Thyroid gland (tissue), 4 donors: ENCODE measurements at regions not wholly inside any gene's neighbourhood (a gene's known extent, or its start where the extent isn't known, plus 50 kb on each side); places are given as distances from the start of the nearest gene placed in this dataset.

Source experiments
- DNase-seq, 2 donors: peaks; one replicate each; pipeline ENCODE4 v3.0.0-alpha.2; 2019
- H3K27ac ChIP-seq, 3 donors: fragments of 200-600 bp; sonication (generic); 1 replicate in 2 of 3; 2 replicates in 1 of 3; pipeline ENCODE4 v1.5.1; 2016 to 2019; ENCODE audit warnings: mild to moderate bottlenecking in 1 of 3, moderate library complexity in 1 of 3
- H3K27me3 ChIP-seq: fragments of 200-600 bp; sonication (generic); one replicate; pipeline ENCODE4 v1.5.1; 2019
- H3K36me3 ChIP-seq, 2 donors: fragments of 200-600 bp; sonication (generic); one replicate each; pipeline ENCODE4 v1.5.1; 2016 to 2019
- H3K4me1 ChIP-seq, 2 donors: fragments of 200-600 bp; sonication (generic); one replicate each; pipeline ENCODE4 v1.5.1; 2017 to 2019
- H3K4me3 ChIP-seq, 3 donors: fragments of 200-600 bp; sonication (generic); replicated peaks in 1 of 3; 1 replicate in 2 of 3; 2 replicates in 1 of 3; pipeline ENCODE4 v1.5.1; 2016; ENCODE audit warnings: mild to moderate bottlenecking in 1 of 3
- H3K9me3 ChIP-seq: fragments of 200-600 bp; sonication (generic); one replicate; pipeline ENCODE4 v1.5.1; 2017
- CTCF ChIP-seq, 6 experiments: fragments of 200-600 bp in 3 of 6; fragments of 450-650 bp in 3 of 6; sonication (generic) in 3 of 6; IDR thresholded peaks; one replicate each; pipeline ENCODE4 v1.5.1; 2016 to 2019; ENCODE audit warnings: antibody characterized with exemption in 6 of 6, mild to moderate bottlenecking in 2 of 6, inconsistent platforms in 1 of 6, moderate library complexity in 1 of 6
- POLR2A ChIP-seq, 2 donors: fragments of 450-650 bp; IDR thresholded peaks; one replicate each; pipeline ENCODE4 v1.6.1; 2017; ENCODE audit warnings: antibody characterized with exemption in 2 of 2, mild to moderate bottlenecking in 2 of 2, moderate library complexity in 1 of 2
- WGBS, 2 donors: methylation state at CpG; one replicate each; pipeline ENCODE4 v1.1.5; 2017; 5-methylcytosine and 5-hydroxymethylcytosine counted together
- intact Hi-C: fragments of 100-400 bp; cut with DNase I; formaldehyde crosslinking; loops from one replicate; pipeline ENCODE4 v1.15.1; 2023

- no peak for DNase-seq
- H3K4me1 ChIP-seq: no peaks in the 10 kb centered on the region
- no peaks in the 10 kb centered on the region for H3K36me3 ChIP-seq
- no peak overlapping the region for H3K27ac ChIP-seq
- 73 to 77% methylated on average over 6 of the region's 6 CpGs for WGBS, 2 donors
- H3K27me3 ChIP-seq: no peaks in the 10 kb centered on the region
- H3K4me3 ChIP-seq: no peak overlapping the region
- TF ChIP-seq CTCF (IDR thresholded peaks at IDR 0.05) (no peak), POLR2A (IDR thresholded peaks at IDR 0.05) (no peak)
- intact Hi-C loops: loop anchor here (10.0 kb wide), 1 partner anchor 712 kb away; no protein-coding TSS in a partner anchor
- H3K9me3 ChIP-seq: no peaks in the 10 kb centered on the region
Measured at GRCh38 chr3:5057272-5057671, 64.8 kb upstream of the ARL8B start.

DNA sequence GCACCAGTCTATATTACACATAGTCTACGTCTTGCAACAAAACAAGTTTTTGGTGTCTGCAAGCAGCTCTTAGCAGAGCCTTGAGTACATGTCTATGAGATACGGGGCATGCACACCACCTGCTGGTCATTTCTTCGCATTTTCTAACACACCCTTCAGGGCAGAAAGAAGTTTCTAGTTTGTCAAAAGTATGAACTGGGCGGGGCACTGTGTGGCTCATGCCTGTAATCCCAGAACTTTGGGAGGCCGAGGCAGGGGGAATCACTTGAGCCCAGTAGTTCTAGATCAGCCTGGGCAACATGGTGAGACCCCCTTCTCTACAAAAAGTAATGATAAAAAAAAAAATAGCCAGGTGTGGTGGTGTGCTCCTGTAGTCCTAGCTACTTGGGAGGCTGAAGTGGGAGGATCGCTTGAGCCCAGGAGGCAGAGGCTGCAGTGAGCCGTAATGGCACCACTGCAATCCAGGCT is 64.2 kb upstream of the ARL8B start:
- WGBS, 2 donors: 31 to 38% methylated on average over 7 of the region's 7 CpGs
- H3K27me3 ChIP-seq: no peaks in the 10 kb centered on the region
- no peaks in the 10 kb centered on the region for H3K36me3 ChIP-seq
- H3K4me1 ChIP-seq: no peaks in the 10 kb centered on the region
- no peak overlapping the region for H3K27ac ChIP-seq
- intact Hi-C loops: loop anchor here (10.0 kb wide), 1 partner anchor 713 kb away; no protein-coding TSS in a partner anchor
- H3K4me3 ChIP-seq: no peak overlapping the region
- H3K9me3 ChIP-seq: no peaks in the 10 kb centered on the region
- no peak for TF ChIP-seq POLR2A (IDR thresholded peaks at IDR 0.05)
- peak; percentile 21 to 89 (median 82) for TF ChIP-seq CTCF (IDR thresholded peaks at IDR 0.05)
- DNase-seq: peak; percentile 83 to 85

DNA sequence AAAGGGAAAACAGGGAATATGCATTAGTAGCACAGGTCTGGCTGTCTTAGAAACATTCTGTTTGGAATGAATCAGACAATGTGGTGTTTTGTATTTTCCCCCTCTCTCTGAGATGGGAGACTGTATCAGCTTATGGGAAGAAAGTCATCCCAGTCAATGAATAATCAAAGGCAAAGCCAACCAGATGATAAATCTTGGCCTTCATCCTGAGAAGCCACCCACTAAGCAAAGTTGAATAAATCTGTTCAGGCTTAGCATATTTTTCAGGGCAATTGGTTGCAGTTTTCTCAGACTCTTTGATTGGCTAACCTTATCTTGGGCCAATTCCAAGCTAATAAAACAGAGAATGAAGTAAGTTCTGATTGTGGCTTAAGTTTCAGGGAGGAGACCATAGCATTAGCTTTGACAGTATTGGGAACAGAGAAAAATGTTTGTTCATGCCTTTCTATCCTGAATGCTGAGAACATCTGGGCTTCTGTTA is 63.6 kb upstream of the ARL8B start:
- no peaks in the 10 kb centered on the region for H3K4me1 ChIP-seq
- TF ChIP-seq CTCF (IDR thresholded peaks at IDR 0.05): no peak
- no peak for TF ChIP-seq POLR2A (IDR thresholded peaks at IDR 0.05)

GRCh38 chr3:5059782-5060181 is 62.3 kb upstream of the ARL8B start:
- no peak for DNase-seq
- Histone ChIP-seq H3K27ac (no peak overlapping the region), H3K4me1 (no peaks in the 10 kb centered on the region), H3K27me3 (no peaks in the 10 kb centered on the region), H3K9me3 (no peaks in the 10 kb centered on the region), H3K36me3 (no peaks in the 10 kb centered on the region), H3K4me3 (no peak overlapping the region)
- no peak for TF ChIP-seq POLR2A (IDR thresholded peaks at IDR 0.05)
- no peak for TF ChIP-seq CTCF (IDR thresholded peaks at IDR 0.05)
- intact Hi-C loops: loop anchor here (2.0 to 10.0 kb wide), 2 partner anchors 349 to 715 kb away; no protein-coding TSS in a partner anchor
- 86% methylated on average over 7 of the region's 7 CpGs for WGBS, 2 donors

More for the DNA sequence above, 63.6 kb upstream of the ARL8B start:
- Histone ChIP-seq H3K36me3 (no peaks in the 10 kb centered on the region), H3K27ac (no peak overlapping the region), H3K27me3 (no peaks in the 10 kb centered on the region), H3K9me3 (no peaks in the 10 kb centered on the region), H3K4me3 (no peak overlapping the region)
- intact Hi-C loops: loop anchor here (10.0 kb wide), 1 partner anchor 714 kb away; no protein-coding TSS in a partner anchor
- DNase-seq: no peak

DNA sequence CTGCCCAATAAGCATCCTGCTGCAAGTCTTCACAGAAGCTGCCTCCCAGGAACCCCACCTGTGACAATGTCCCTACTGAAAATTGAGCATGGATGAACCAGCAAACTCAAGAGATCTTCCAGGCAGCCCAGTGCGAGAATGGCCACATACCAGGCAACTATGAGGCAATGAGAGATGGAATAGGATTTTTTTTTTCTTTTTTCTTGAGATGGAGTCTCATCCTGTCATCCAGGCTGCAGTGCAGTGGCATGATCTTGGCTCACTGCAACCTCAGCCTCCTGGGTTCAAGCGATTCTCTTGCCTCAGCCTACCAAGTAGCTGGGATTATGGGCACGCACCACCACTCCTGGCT is 60.9 kb upstream of the ARL8B start:
- Histone ChIP-seq H3K27me3 (no peaks in the 10 kb centered on the region), H3K4me1 (no peaks in the 10 kb centered on the region), H3K9me3 (no peaks in the 10 kb centered on the region), H3K36me3 (no peaks in the 10 kb centered on the region), H3K4me3 (no peak overlapping the region), H3K27ac (no peak overlapping the region)
- DNase-seq: no peak
- TF ChIP-seq POLR2A (IDR thresholded peaks at IDR 0.05) (no peak), CTCF (IDR thresholded peaks at IDR 0.05) (no peak)
- intact Hi-C loops: loop anchor here (2.0 kb wide), 1 partner anchor 350 kb away; no protein-coding TSS in a partner anchor
- WGBS, 2 donors: 88 to 93% methylated on average over 3 of the region's 3 CpGs
